PC-9 (cell line): ENCODE measurements at regions not wholly inside any gene's neighbourhood (a gene's known extent, or its start where the extent isn't known, plus 50 kb on each side); places are given as distances from the start of the nearest gene placed in this dataset.

Experiments used
- BruUV-seq: library from RNA; stranded (reverse); fragments of 400-500 nt; replicated peaks from 2 replicates; lab custom pipeline; 2021; lab: Mats Ljungman, UMichigan
- CTCF ChIA-PET: fragments of 300-600 bp; sonication (Branson Sonifier 250); formaldehyde crosslinking; loops from one replicate; lab custom pipeline; 2022; ENCODE audit warnings: antibody characterized with exemption; lab: Charles Lee
- POLR2A ChIA-PET: fragments of 300-600 bp; sonication (Branson Sonifier 250); formaldehyde crosslinking; loops from one replicate; lab custom pipeline; 2022; ENCODE audit warnings: antibody characterized with exemption; ENCODE audit not compliant: unreplicated experiment; lab: Charles Lee
- DNase-seq, 2 experiments: peaks; one replicate each; pipeline versions ENCODE4 v3.0.0 to v3.0.0-alpha.2; 2015 to 2022; ENCODE audit warnings: mixed read lengths in 1 of 2
- H2AFZ ChIP-seq: fragments of 200-600 bp; sonication (generic); 2 replicates; pipeline ENCODE4 v1.8.1; 2017; ENCODE audit warnings: antibody characterized with exemption
- H3F3A ChIP-seq: fragments of 200-600 bp; sonication (generic); 2 replicates; pipeline ENCODE4 v1.8.1; 2017; ENCODE audit warnings: antibody characterized with exemption, mild to moderate bottlenecking, low read depth; ENCODE audit not compliant: insufficient read depth
- H3K27ac ChIP-seq: fragments of 200-600 bp; sonication (generic); 2 replicates; pipeline ENCODE4 v1.6.1; 2016; ENCODE audit warnings: mixed run types
- H3K27me3 ChIP-seq: fragments of 200-600 bp; sonication (generic); 2 replicates; pipeline ENCODE4 v1.6.1; 2016; ENCODE audit warnings: low read depth, mixed run types; ENCODE audit not compliant: insufficient read depth
- H3K36me3 ChIP-seq: fragments of 200-600 bp; sonication (generic); 2 replicates; pipeline ENCODE4 v1.6.1; 2016; ENCODE audit warnings: low read depth, mixed run types
- H3K4me1 ChIP-seq: fragments of 200-600 bp; sonication (generic); replicated peaks from 2 replicates; pipeline ENCODE4 v1.6.1; 2016; ENCODE audit warnings: mixed run types; ENCODE audit not compliant: insufficient read depth
- H3K4me2 ChIP-seq: fragments of 200-600 bp; sonication (generic); 2 replicates; pipeline ENCODE4 v1.6.1; 2017; ENCODE audit warnings: mixed run types
- H3K4me3 ChIP-seq: fragments of 200-600 bp; sonication (generic); 2 replicates; pipeline ENCODE4 v1.6.1; 2016; ENCODE audit warnings: mixed run types
- H3K79me2 ChIP-seq: fragments of 200-600 bp; sonication (generic); 2 replicates; pipeline ENCODE4 v1.6.1; 2017; ENCODE audit warnings: low read depth, mixed run types
- H3K9me2 ChIP-seq: fragments of 200-600 bp; sonication (generic); 2 replicates; pipeline ENCODE4 v1.8.1; 2017; ENCODE audit warnings: mild to moderate bottlenecking; ENCODE audit not compliant: insufficient read depth
- H3K9me3 ChIP-seq: fragments of 200-600 bp; sonication (generic); 2 replicates; pipeline ENCODE4 v1.8.1; 2016; ENCODE audit warnings: low read depth; ENCODE audit not compliant: insufficient read depth
- H4K20me1 ChIP-seq: fragments of 200-600 bp; sonication (generic); 2 replicates; pipeline ENCODE4 v1.8.1; 2017; ENCODE audit not compliant: insufficient read depth
- EZH2 ChIP-seq: fragments of 200-600 bp; sonication (generic); IDR thresholded peaks from 2 replicates; pipeline ENCODE4 v1.8.0; 2017; ENCODE audit warnings: antibody characterized with exemption, low read depth
- intact Hi-C: fragments of 100-400 bp; cut with micrococcal nuclease; formaldehyde crosslinking; loops from one replicate; pipeline ENCODE4 v1.10.0; 2022; ENCODE audit not compliant: unreplicated experiment
- TF ChIP-seq, protein P1 (sequence below): fragments of 200-600 bp; sonication (generic); conservative IDR thresholded peaks from 2 replicates; pipeline ENCODE4 v1.6.1; 2017; ENCODE audit warnings: mixed run types, antibody characterized with exemption, mild to moderate bottlenecking, moderate library complexity

DNA sequence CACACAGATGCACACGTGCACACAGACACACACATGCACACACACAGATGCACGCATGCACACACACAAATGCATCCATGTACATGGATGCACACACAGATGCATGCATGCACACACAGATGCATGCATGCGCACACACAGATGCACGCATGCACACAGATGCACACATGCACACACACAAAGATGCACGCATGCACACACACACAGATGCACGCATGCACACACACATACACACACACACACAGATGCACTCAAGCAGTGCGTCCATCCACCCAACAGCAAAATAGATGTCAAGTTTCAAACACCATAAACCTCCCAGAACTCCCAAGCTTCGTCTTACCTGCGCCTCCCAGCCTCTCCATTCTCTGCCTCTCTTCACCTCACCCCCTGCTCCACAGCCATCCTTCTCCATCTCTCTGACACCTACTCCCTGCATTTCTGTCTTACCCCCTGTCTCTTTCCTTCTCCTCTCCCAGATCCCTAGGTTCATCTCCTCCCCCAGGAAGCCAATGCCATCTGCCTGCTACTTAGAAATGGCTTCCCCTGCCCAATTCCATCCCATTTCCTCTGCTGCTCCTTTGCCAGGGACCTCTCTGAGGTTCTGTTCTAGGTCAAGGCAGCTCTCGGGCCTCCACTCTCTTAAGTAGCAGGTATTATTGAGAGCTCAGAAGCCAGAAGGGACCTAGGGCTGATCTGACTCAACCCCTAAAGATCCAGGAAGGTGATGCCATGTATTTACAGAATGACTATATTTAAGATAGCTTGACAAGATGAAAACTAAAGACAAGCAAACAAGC, 297.2 kb downstream of the MED10 start:
- ChIA-PET POLR2A (no interaction called here), CTCF (no interaction called here)
- TF ChIP-seq, protein P1, sequence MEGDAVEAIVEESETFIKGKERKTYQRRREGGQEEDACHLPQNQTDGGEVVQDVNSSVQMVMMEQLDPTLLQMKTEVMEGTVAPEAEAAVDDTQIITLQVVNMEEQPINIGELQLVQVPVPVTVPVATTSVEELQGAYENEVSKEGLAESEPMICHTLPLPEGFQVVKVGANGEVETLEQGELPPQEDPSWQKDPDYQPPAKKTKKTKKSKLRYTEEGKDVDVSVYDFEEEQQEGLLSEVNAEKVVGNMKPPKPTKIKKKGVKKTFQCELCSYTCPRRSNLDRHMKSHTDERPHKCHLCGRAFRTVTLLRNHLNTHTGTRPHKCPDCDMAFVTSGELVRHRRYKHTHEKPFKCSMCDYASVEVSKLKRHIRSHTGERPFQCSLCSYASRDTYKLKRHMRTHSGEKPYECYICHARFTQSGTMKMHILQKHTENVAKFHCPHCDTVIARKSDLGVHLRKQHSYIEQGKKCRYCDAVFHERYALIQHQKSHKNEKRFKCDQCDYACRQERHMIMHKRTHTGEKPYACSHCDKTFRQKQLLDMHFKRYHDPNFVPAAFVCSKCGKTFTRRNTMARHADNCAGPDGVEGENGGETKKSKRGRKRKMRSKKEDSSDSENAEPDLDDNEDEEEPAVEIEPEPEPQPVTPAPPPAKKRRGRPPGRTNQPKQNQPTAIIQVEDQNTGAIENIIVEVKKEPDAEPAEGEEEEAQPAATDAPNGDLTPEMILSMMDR: no peak
- no peak for TF ChIP-seq EZH2
- H3K4me1 ChIP-seq: peaks cover 43% of the 10 kb centered on the region
- peak overlapping the region; percentile 6; the same call in 1 of the 2 replicates for H3K4me2 ChIP-seq
- no peaks in the 10 kb centered on the region for H3K9me2 ChIP-seq
- H3K36me3 ChIP-seq: no peaks in the 10 kb centered on the region
- no peak overlapping the region for H3K4me3 ChIP-seq
- intact Hi-C loops: no loop called here
- H2AFZ ChIP-seq: no peak overlapping the region
- H4K20me1 ChIP-seq: no peaks in the 10 kb centered on the region
- peaks cover 9% of the 10 kb centered on the region; the same call in 1 of the 2 replicates for H3F3A ChIP-seq
- peak overlapping the region; percentile 56 for H3K27ac ChIP-seq
- H3K79me2 ChIP-seq: no peaks in the 10 kb centered on the region
- H3K9me3 ChIP-seq: no peaks in the 10 kb centered on the region
- BruUV-seq: no TSS peak
- peaks cover 19% of the 10 kb centered on the region; the same call in 1 of the 2 replicates for H3K27me3 ChIP-seq
- peak in 1 of 2 experiments; percentile 82 for DNase-seq

DNA sequence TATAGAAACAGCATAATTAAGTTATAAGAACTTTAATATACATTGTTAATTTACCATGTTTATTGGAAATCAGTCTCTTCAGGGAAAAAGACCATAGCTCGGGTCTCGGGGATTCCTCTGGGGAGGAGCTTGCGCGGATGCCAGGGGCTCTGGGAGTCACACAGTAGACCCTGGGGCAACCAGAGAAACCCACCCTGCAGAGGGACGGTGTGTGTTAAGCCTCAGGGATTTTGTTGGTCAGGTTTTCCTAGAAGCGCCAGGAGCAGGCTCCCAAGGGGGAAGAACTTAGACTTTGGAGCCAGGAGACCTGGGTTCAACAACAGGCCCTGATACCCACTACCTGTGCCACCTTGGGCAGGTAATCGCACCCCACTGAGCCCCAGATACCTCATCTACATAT, 297.9 kb downstream of the MED10 start:
- Histone ChIP-seq H3K4me2 (no peak overlapping the region), H3K9me2 (no peaks in the 10 kb centered on the region), H4K20me1 (no peaks in the 10 kb centered on the region), H3K27ac (no peak overlapping the region), H3K79me2 (no peaks in the 10 kb centered on the region), H3K4me3 (no peak overlapping the region), H3K9me3 (no peaks in the 10 kb centered on the region), H3K36me3 (no peaks in the 10 kb centered on the region), H3K27me3 (peaks cover 13% of the 10 kb centered on the region; the same call in 1 of the 2 replicates), H2AFZ (no peak overlapping the region), H3F3A (peaks cover 9% of the 10 kb centered on the region; the same call in 1 of the 2 replicates), H3K4me1 (peaks cover 36% of the 10 kb centered on the region)
- intact Hi-C loops: no loop called here
- TF ChIP-seq, protein P1: no peak
- no peak for TF ChIP-seq EZH2
- ChIA-PET CTCF (no interaction called here), POLR2A (no interaction called here)
- BruUV-seq: no TSS peak
- DNase-seq: no peak

DNA sequence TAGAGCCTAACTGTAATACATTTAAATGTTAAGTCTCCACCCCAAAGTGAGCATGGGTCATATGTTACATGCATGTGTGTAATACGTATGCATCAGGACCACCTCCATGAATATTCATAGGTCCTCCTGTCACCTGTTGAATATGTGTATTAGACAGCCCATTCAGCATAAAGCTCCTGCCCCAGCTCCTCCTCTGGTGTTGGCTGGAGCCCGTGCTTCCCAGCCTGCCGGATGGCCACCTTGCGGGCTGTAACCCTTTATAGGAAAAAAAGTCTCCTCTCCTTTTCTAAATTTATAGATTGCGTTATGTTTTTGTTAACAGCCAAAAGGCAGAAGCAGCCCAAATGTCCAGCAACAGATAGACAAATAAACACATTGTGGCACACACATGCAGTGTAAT, 299.5 kb downstream of the MED10 start:
- intact Hi-C loops: no loop called here
- peaks cover 28% of the 10 kb centered on the region for H3K4me1 ChIP-seq
- no peak for TF ChIP-seq EZH2
- TF ChIP-seq, protein P1: no peak

More for the DNA sequence above, 299.5 kb downstream of the MED10 start:
- H3K36me3 ChIP-seq: no peaks in the 10 kb centered on the region
- H3K4me3 ChIP-seq: no peak overlapping the region
- BruUV-seq: no TSS peak
- H3K4me2 ChIP-seq: no peak overlapping the region
- H2AFZ ChIP-seq: no peak overlapping the region
- DNase-seq: no peak
- H3K9me2 ChIP-seq: no peaks in the 10 kb centered on the region
- H3K27ac ChIP-seq: no peak overlapping the region
- no peaks in the 10 kb centered on the region for H3K9me3 ChIP-seq
- H4K20me1 ChIP-seq: no peaks in the 10 kb centered on the region
- POLR2A ChIA-PET: no interaction called here
- H3K79me2 ChIP-seq: no peaks in the 10 kb centered on the region
- peaks cover 9% of the 10 kb centered on the region; the same call in 1 of the 2 replicates for H3F3A ChIP-seq
- H3K27me3 ChIP-seq: peaks cover 4% of the 10 kb centered on the region; the same call in 1 of the 2 replicates
- CTCF ChIA-PET: no interaction called here
